GM12878 (cell line): ENCODE measurements at regions not wholly inside any gene's neighbourhood (a gene's known extent, or its start where the extent isn't known, plus 50 kb on each side); places are given as distances from the start of the nearest gene placed in this dataset.

Experiments
- ATAC-seq: fragments of 200-7000 bp; cut with Tn5 transposase; 3 replicates; pipeline ENCODE4 v1.9.1; 2020; ENCODE audit warnings: mild to moderate bottlenecking, moderate library complexity
- BruUV-seq: library from RNA; stranded (reverse); fragments of 400-500 nt; replicated peaks from 2 replicates; lab custom pipeline; 2021; lab: Mats Ljungman, UMichigan
- CTCF ChIA-PET: fragments of 300-600 bp; sonication (Branson Sonifier 250); formaldehyde crosslinking; extraction: SDS; loops from one replicate; lab custom pipeline; 2021; ENCODE audit warnings: inconsistent platforms; lab: Yijun Ruan, JAX
- POLR2A ChIA-PET: fragments of 350-600 bp; formaldehyde crosslinking; extraction: SDS; loops from one replicate; lab custom pipeline; 2021; ENCODE audit warnings: inconsistent platforms; lab: Charles Lee
- RAD21 ChIA-PET: fragments of 300-600 bp; sonication (Branson Sonifier 250); formaldehyde crosslinking; loops from one replicate; lab custom pipeline; 2023; ENCODE audit warnings: antibody characterized with exemption; ENCODE audit not compliant: unreplicated experiment; lab: Charles Lee
- SMC1A ChIA-PET: fragments of 300-600 bp; sonication (Branson Sonifier 250); formaldehyde crosslinking; loops from one replicate; lab custom pipeline; 2023; ENCODE audit not compliant: unreplicated experiment, uncharacterized antibody; lab: Charles Lee
- DNase-seq: peaks from one replicate; pipeline ENCODE4 v3.0.0-alpha.2; 2011; ENCODE audit warnings: low read depth, low spot score
- FAIRE-seq: peaks from 3 replicates; lab custom pipeline; 2011; peaks lifted over from hg19 to GRCh38; lab: Jason Lieb, UNC
- H2AFZ ChIP-seq: 2 replicates; pipeline ENCODE4 v1.6.0; 2011; ENCODE audit warnings: low read depth, low read length, control low read depth; ENCODE audit not compliant: control insufficient read depth
- H3K27ac ChIP-seq: 2 replicates; pipeline ENCODE4 v1.5.1; 2011; ENCODE audit warnings: control low read depth; ENCODE audit not compliant: control insufficient read depth, insufficient read depth
- H3K27me3 ChIP-seq, 2 experiments: replicated peaks in 1 of 2; 2 replicates each; pipeline versions ENCODE4 v1.6.0 to v1.6.1; 2011; ENCODE audit warnings: low read length in 1 of 2; ENCODE audit not compliant: control insufficient read depth in 2 of 2, insufficient read depth in 2 of 2
- H3K36me3 ChIP-seq, 2 experiments: 2 replicates each; pipeline ENCODE4 v1.5.1; 2011; ENCODE audit warnings: low read length in 1 of 2; ENCODE audit not compliant: control insufficient read depth in 2 of 2, insufficient read depth in 2 of 2
- H3K4me1 ChIP-seq: 2 replicates; pipeline ENCODE4 v1.6.1; 2011; ENCODE audit warnings: mild to moderate bottlenecking, low read length, moderate library complexity, mixed read lengths; ENCODE audit not compliant: control insufficient read depth, insufficient read depth
- H3K4me2 ChIP-seq: 2 replicates; pipeline ENCODE4 v1.6.0; 2011; ENCODE audit warnings: control low read depth; ENCODE audit not compliant: control insufficient read depth, insufficient read depth
- H3K4me3 ChIP-seq: fragments of 200-600 bp; sonication (generic); 2 replicates; pipeline ENCODE4 v1.5.1; 2016
- H3K79me2 ChIP-seq: 2 replicates; pipeline ENCODE4 v1.6.0; 2011; ENCODE audit warnings: low read length; ENCODE audit not compliant: control insufficient read depth, insufficient read depth
- H3K9ac ChIP-seq: 2 replicates; pipeline ENCODE4 v1.8.0; 2011; ENCODE audit warnings: low read length, control low read depth, mixed read lengths; ENCODE audit not compliant: control insufficient read depth, insufficient read depth
- H3K9me3 ChIP-seq: replicated peaks from 3 replicates; pipeline ENCODE4 v1.5.1; 2011; ENCODE audit warnings: mild to moderate bottlenecking, low read length; ENCODE audit not compliant: control insufficient read depth, insufficient read depth
- H4K20me1 ChIP-seq: 2 replicates; pipeline ENCODE4 v1.6.0; 2011; ENCODE audit not compliant: control insufficient read depth, insufficient read depth
- BHLHE40 ChIP-seq, 2 experiments: fragments of 450-650 bp in 1 of 2; IDR thresholded peaks; 2 replicates each; pipeline ENCODE4 v1.6.1; 2011 to 2017; ENCODE audit warnings: low read depth in 2 of 2, borderline replicate concordance in 1 of 2, improper control_type of control experiment in 1 of 2, low read length in 1 of 2, mild to moderate bottlenecking in 1 of 2
- EED ChIP-seq: sonication (generic); IDR thresholded peaks from 2 replicates; pipeline ENCODE4 v1.6.1; 2016; ENCODE audit warnings: antibody characterized with exemption, low read depth
- FOXM1 ChIP-seq: IDR thresholded peaks from 2 replicates; pipeline ENCODE4 v1.6.1; 2012; ENCODE audit warnings: low read depth, mild to moderate bottlenecking, inconsistent platforms, low read length, moderate library complexity
- HCFC1 ChIP-seq: fragments of 150-350 bp; IDR thresholded peaks from 2 replicates; pipeline ENCODE4 v1.6.1; 2014; ENCODE audit warnings: low read length
- HSF1 ChIP-seq: fragments of 150-350 bp; IDR thresholded peaks from 2 replicates; pipeline ENCODE4 v1.6.1; 2014; ENCODE audit warnings: mild to moderate bottlenecking, low read depth, low read length
- NFYA ChIP-seq: IDR thresholded peaks from 2 replicates; pipeline ENCODE4 v1.6.1; 2011; ENCODE audit warnings: low read depth, mild to moderate bottlenecking, low read length, improper control_type of control experiment, borderline replicate concordance
- RFX5 ChIP-seq: IDR thresholded peaks from 2 replicates; pipeline ENCODE4 v1.6.1; 2011; ENCODE audit warnings: low read depth, low read length, improper control_type of control experiment
- SIN3A ChIP-seq: IDR thresholded peaks from 2 replicates; pipeline ENCODE4 v1.6.1; 2012; ENCODE audit warnings: low read depth, low read length, improper control_type of control experiment
- SIX5 ChIP-seq: IDR thresholded peaks from 2 replicates; pipeline ENCODE4 v1.6.1; 2011; ENCODE audit warnings: mild to moderate bottlenecking, low read depth, low read length, moderate library complexity; ENCODE audit not compliant: severe bottlenecking
- SPI1 ChIP-seq: IDR thresholded peaks from 2 replicates; pipeline ENCODE4 v1.6.1; 2011; ENCODE audit warnings: low read depth, mild to moderate bottlenecking, low read length, moderate library complexity, borderline replicate concordance; ENCODE audit not compliant: insufficient read depth
- STAT1 ChIP-seq: fragments of 450-650 bp; conservative IDR thresholded peaks from 2 replicates; pipeline ENCODE4 v1.6.1; 2014; ENCODE audit warnings: antibody characterized with exemption, mild to moderate bottlenecking
- TBL1XR1 ChIP-seq: IDR thresholded peaks from 2 replicates; pipeline ENCODE4 v1.6.1; 2012; ENCODE audit warnings: low read depth, low read length, improper control_type of control experiment
- ZBTB33 ChIP-seq: fragments of 450-650 bp; IDR thresholded peaks from 2 replicates; pipeline ENCODE4 v1.6.1; 2017; ENCODE audit warnings: mild to moderate bottlenecking
- ZNF217 ChIP-seq: fragments of 450-650 bp; IDR thresholded peaks from 2 replicates; pipeline ENCODE4 v1.6.1; 2017; ENCODE audit warnings: antibody characterized with exemption, mild to moderate bottlenecking
- WGBS: methylation state at CpG from one replicate; pipeline ENCODE4 v1.1.6; 2016; ENCODE audit warnings: low lambda C conversion rate; ENCODE audit not compliant: insufficient replicate concordance, insufficient coverage; ENCODE audit errors: missing lambda C conversion rate; 5-methylcytosine and 5-hydroxymethylcytosine counted together
- in situ Hi-C: fragments of 300-500 bp; cut with MboI; formaldehyde crosslinking; loops from 9 replicates; pipeline ENCODE4 v1.14.3; 2018; ENCODE audit warnings: mixed read lengths
- intact Hi-C: fragments of 100-400 bp; cut with micrococcal nuclease; formaldehyde crosslinking; loops from one replicate; pipeline ENCODE4 v1.14.2; 2022; ENCODE audit not compliant: unreplicated experiment
- TF ChIP-seq, protein P1 (sequence below): fragments of 150-350 bp; IDR thresholded peaks from 2 replicates; pipeline ENCODE4 v1.6.1; 2016; ENCODE audit warnings: low read depth, low read length

- H3K27ac ChIP-seq: no peak overlapping the region
- no peak overlapping the region for H3K4me3 ChIP-seq
- in situ Hi-C loops (no loop called here), intact Hi-C loops (no loop called here)
- no peak for ATAC-seq
- H3K4me1 ChIP-seq: no peaks in the 10 kb centered on the region
- no peak overlapping the region for H3K9ac ChIP-seq
- ChIA-PET SMC1A (no interaction called here), CTCF (no interaction called here), RAD21 (no interaction called here), POLR2A (no interaction called here)
- DNase-seq: no peak
- FAIRE-seq: no peak
- H4K20me1 ChIP-seq: no peaks in the 10 kb centered on the region
- no peaks in the 10 kb centered on the region for H3K36me3 ChIP-seq
- H3K79me2 ChIP-seq: no peaks in the 10 kb centered on the region
- no TSS peak for BruUV-seq
- H2AFZ ChIP-seq: no peak overlapping the region
- WGBS: 5% methylated on average over 3 of the region's 3 CpGs
- H3K4me2 ChIP-seq: no peak overlapping the region
- TF ChIP-seq HCFC1: no peak
- TF ChIP-seq BHLHE40 (IDR thresholded peaks at IDR 0.05; ENCODE audit: borderline replicate concordance in 1 of 2, low read depth in 2 of 2, low read length in 1 of 2): no peak
- no peak for TF ChIP-seq FOXM1
- TF ChIP-seq ZBTB33: no peak
- no peak for TF ChIP-seq NFYA
- TF ChIP-seq STAT1: no peak
- no peak for TF ChIP-seq ZNF217
- no peak for TF ChIP-seq RFX5
- no peak for TF ChIP-seq EED
- no peak for TF ChIP-seq SPI1
- TF ChIP-seq TBL1XR1: no peak
- TF ChIP-seq SIX5: no peak
- TF ChIP-seq SIN3A: no peak
- TF ChIP-seq HSF1: no peak
- TF ChIP-seq, protein P1, sequence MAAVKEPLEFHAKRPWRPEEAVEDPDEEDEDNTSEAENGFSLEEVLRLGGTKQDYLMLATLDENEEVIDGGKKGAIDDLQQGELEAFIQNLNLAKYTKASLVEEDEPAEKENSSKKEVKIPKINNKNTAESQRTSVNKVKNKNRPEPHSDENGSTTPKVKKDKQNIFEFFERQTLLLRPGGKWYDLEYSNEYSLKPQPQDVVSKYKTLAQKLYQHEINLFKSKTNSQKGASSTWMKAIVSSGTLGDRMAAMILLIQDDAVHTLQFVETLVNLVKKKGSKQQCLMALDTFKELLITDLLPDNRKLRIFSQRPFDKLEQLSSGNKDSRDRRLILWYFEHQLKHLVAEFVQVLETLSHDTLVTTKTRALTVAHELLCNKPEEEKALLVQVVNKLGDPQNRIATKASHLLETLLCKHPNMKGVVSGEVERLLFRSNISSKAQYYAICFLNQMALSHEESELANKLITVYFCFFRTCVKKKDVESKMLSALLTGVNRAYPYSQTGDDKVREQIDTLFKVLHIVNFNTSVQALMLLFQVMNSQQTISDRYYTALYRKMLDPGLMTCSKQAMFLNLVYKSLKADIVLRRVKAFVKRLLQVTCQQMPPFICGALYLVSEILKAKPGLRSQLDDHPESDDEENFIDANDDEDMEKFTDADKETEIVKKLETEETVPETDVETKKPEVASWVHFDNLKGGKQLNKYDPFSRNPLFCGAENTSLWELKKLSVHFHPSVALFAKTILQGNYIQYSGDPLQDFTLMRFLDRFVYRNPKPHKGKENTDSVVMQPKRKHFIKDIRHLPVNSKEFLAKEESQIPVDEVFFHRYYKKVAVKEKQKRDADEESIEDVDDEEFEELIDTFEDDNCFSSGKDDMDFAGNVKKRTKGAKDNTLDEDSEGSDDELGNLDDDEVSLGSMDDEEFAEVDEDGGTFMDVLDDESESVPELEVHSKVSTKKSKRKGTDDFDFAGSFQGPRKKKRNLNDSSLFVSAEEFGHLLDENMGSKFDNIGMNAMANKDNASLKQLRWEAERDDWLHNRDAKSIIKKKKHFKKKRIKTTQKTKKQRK: no peak
- no peaks in the 10 kb centered on the region for H3K9me3 ChIP-seq
- no peaks in the 10 kb centered on the region; a peak in 1 of 4 replicates for H3K27me3 ChIP-seq
These were observed 175.8 kb downstream of the PPP1R2C start for GRCh38 chrX:42602136-42602535.
